Kidney epithelial cell (primary cell): ENCODE measurements at regions not wholly inside any gene's neighbourhood (a gene's known extent, or its start where the extent isn't known, plus 50 kb on each side); places are given as distances from the start of the nearest gene placed in this dataset.

Experiments used
- DNase-seq: peaks from one replicate; pipeline ENCODE4 v3.0.0-alpha.2; 2010; ENCODE audit warnings: low read depth
- H3K27me3 ChIP-seq: 2 replicates; pipeline ENCODE4 v1.6.0; 2011; ENCODE audit warnings: low read length; ENCODE audit not compliant: control insufficient read depth, insufficient read depth
- H3K36me3 ChIP-seq: 2 replicates; pipeline ENCODE4 v1.5.1; 2011; ENCODE audit warnings: low read length; ENCODE audit not compliant: control insufficient read depth, insufficient read depth
- H3K4me3 ChIP-seq: 2 replicates; pipeline ENCODE4 v1.5.1; 2011; ENCODE audit warnings: low read depth, mild to moderate bottlenecking, control low read depth, low read length
- CTCF ChIP-seq: IDR thresholded peaks from 2 replicates; pipeline ENCODE4 v1.5.1; 2011; ENCODE audit warnings: mild to moderate bottlenecking, moderate library complexity, low read length, control low read depth, inconsistent platforms; ENCODE audit not compliant: insufficient read depth, poor library complexity, severe bottlenecking

- Histone ChIP-seq H3K4me3 (no peak overlapping the region), H3K36me3 (no peaks in the 10 kb centered on the region), H3K27me3 (no peaks in the 10 kb centered on the region)
- no peak for TF ChIP-seq CTCF
- no peak for DNase-seq
Observed at GRCh38 chr20:7144464-7144863, 377.0 kb downstream of the BMP2 start.

GRCh38 chr20:7146552-7147219 lies 379.2 kb downstream of the BMP2 start:
- H3K4me3 ChIP-seq: no peak overlapping the region
- H3K27me3 ChIP-seq: no peaks in the 10 kb centered on the region
- TF ChIP-seq CTCF: no peak
- no peak for DNase-seq
- H3K36me3 ChIP-seq: no peaks in the 10 kb centered on the region

- TF ChIP-seq CTCF: no peak
- Histone ChIP-seq H3K27me3 (no peaks in the 10 kb centered on the region), H3K36me3 (no peaks in the 10 kb centered on the region), H3K4me3 (no peak overlapping the region)
- DNase-seq: no peak
Observed at GRCh38 chr20:7147220-7147601, 379.7 kb downstream of the BMP2 start.

- Histone ChIP-seq H3K36me3 (no peaks in the 10 kb centered on the region), H3K27me3 (no peaks in the 10 kb centered on the region), H3K4me3 (no peak overlapping the region)
- no peak for TF ChIP-seq CTCF
- no peak for DNase-seq
Observed at GRCh38 chr20:7151676-7152470, 384.4 kb downstream of the BMP2 start.

GRCh38 chr20:7155282-7155681 lies 387.8 kb downstream of the BMP2 start:
- DNase-seq: no peak
- no peaks in the 10 kb centered on the region for H3K27me3 ChIP-seq
- no peak overlapping the region for H3K4me3 ChIP-seq

More at GRCh38 chr20:7155282-7155681, 387.8 kb downstream of the BMP2 start:
- no peaks in the 10 kb centered on the region for H3K36me3 ChIP-seq
- TF ChIP-seq CTCF: no peak
